SU-DHL-6 (cell line): ENCODE measurements at regions not wholly inside any gene's neighbourhood (a gene's known extent, or its start where the extent isn't known, plus 50 kb on each side); places are given as distances from the start of the nearest gene placed in this dataset.

Experiments
- H2AFZ ChIP-seq: fragments of 200-600 bp; sonication (generic); 2 replicates; pipeline ENCODE4 v1.6.1; 2014; ENCODE audit warnings: low read depth, mild to moderate bottlenecking, moderate library complexity, mixed read lengths, antibody characterized with exemption, low read length; ENCODE audit not compliant: severe bottlenecking
- H3F3A ChIP-seq: fragments of 200-600 bp; shearing (Covaris generic); 2 replicates; pipeline ENCODE4 v1.6.0; 2016; ENCODE audit warnings: antibody characterized with exemption, mild to moderate bottlenecking; ENCODE audit not compliant: insufficient read depth
- H3K27ac ChIP-seq: fragments of 200-600 bp; sonication (generic); 2 replicates; pipeline ENCODE4 v1.5.1; 2016; ENCODE audit warnings: low read depth, mild to moderate bottlenecking, low read length, moderate library complexity, mixed read lengths
- H3K27me3 ChIP-seq: fragments of 200-600 bp; sonication (generic), shearing (Covaris generic); 2 replicates; pipeline ENCODE4 v1.6.0; 2014; ENCODE audit warnings: mild to moderate bottlenecking, low read length
- H3K36me3 ChIP-seq: fragments of 200-600 bp; sonication (generic); 2 replicates; pipeline ENCODE4 v1.6.1; 2014; ENCODE audit warnings: mild to moderate bottlenecking, low read length, mixed read lengths
- H3K4me2 ChIP-seq: fragments of 300-600, 200-600 bp; shearing (Covaris generic), sonication (generic); 2 replicates; pipeline ENCODE4 v1.6.0; 2014; ENCODE audit warnings: low read length, low read depth, mild to moderate bottlenecking; ENCODE audit not compliant: poor library complexity, severe bottlenecking
- H3K4me3 ChIP-seq: fragments of 200-600 bp; sonication (generic); 2 replicates; pipeline ENCODE4 v1.5.1; 2014; ENCODE audit warnings: antibody characterized with exemption, low read length, mild to moderate bottlenecking, mixed read lengths; ENCODE audit not compliant: insufficient read depth, poor library complexity, severe bottlenecking
- H3K79me2 ChIP-seq: fragments of 200-600 bp; sonication (generic); 2 replicates; pipeline ENCODE4 v1.6.1; 2014; ENCODE audit warnings: mild to moderate bottlenecking, low read length, moderate library complexity; ENCODE audit not compliant: insufficient read depth
- H3K9ac ChIP-seq: fragments of 200-600 bp; sonication (generic); 2 replicates; pipeline ENCODE4 v1.7.0; 2014; ENCODE audit warnings: mild to moderate bottlenecking, low read length
- H3K9me2 ChIP-seq: fragments of 200-600 bp; sonication (generic); replicated peaks from 2 replicates; pipeline ENCODE4 v1.6.1; 2014; ENCODE audit warnings: low read length; ENCODE audit not compliant: insufficient read depth
- H3K9me3 ChIP-seq: fragments of 200-600 bp; sonication (generic); 2 replicates; pipeline ENCODE4 v1.6.1; 2014; ENCODE audit warnings: low read length, mixed read lengths; ENCODE audit not compliant: insufficient read depth
- H4K20me1 ChIP-seq: fragments of 200-600 bp; sonication (generic); 2 replicates; pipeline ENCODE4 v1.6.1; 2014; ENCODE audit warnings: low read depth, mild to moderate bottlenecking, antibody characterized with exemption, low read length, moderate library complexity, mixed read lengths
- CTCF ChIP-seq: fragments of 200-600 bp; sonication (generic); IDR thresholded peaks from one replicate; pipeline ENCODE4 v1.5.1; 2017; ENCODE audit warnings: antibody characterized with exemption, mild to moderate bottlenecking, low read length, moderate library complexity; ENCODE audit not compliant: insufficient read depth, poor library complexity, severe bottlenecking
- EZH2phosphoT487 ChIP-seq: fragments of 200-600 bp; sonication (generic), shearing (Covaris generic); conservative IDR thresholded peaks from 2 replicates; pipeline ENCODE4 v1.6.1; 2018; ENCODE audit warnings: mild to moderate bottlenecking, antibody characterized with exemption, low read length, moderate library complexity, mixed read lengths

- no peaks in the 10 kb centered on the region for H3K27me3 ChIP-seq
- H3K4me2 ChIP-seq = no peak overlapping the region
- H3K9ac ChIP-seq = no peak overlapping the region
- no peaks in the 10 kb centered on the region for H3K9me3 ChIP-seq
- H3K9me2 ChIP-seq = no peaks in the 10 kb centered on the region
- no peaks in the 10 kb centered on the region for H3K79me2 ChIP-seq
- no peaks in the 10 kb centered on the region for H4K20me1 ChIP-seq
- no peak overlapping the region for H3K27ac ChIP-seq
- no peaks in the 10 kb centered on the region for H3K36me3 ChIP-seq
- H3F3A ChIP-seq = no peaks in the 10 kb centered on the region
- no peak overlapping the region for H3K4me3 ChIP-seq
- no peak overlapping the region for H2AFZ ChIP-seq
- TF ChIP-seq EZH2phosphoT487 (no peak), CTCF (no peak)
Measured at GRCh38 chr15:70245932-70246622, 148.4 kb upstream of the TLE3 start.

GRCh38 chr15:70244978-70245542 lies 147.3 kb upstream of the TLE3 start:
- Histone ChIP-seq H3F3A (no peaks in the 10 kb centered on the region), H2AFZ (no peak overlapping the region), H3K36me3 (no peaks in the 10 kb centered on the region), H3K9me2 (no peaks in the 10 kb centered on the region), H3K27ac (no peak overlapping the region), H3K4me3 (no peak overlapping the region), H4K20me1 (no peaks in the 10 kb centered on the region), H3K4me2 (no peak overlapping the region), H3K27me3 (no peaks in the 10 kb centered on the region), H3K79me2 (no peaks in the 10 kb centered on the region), H3K9ac (no peak overlapping the region), H3K9me3 (no peaks in the 10 kb centered on the region)
- TF ChIP-seq CTCF = no peak
- TF ChIP-seq EZH2phosphoT487 = no peak

GRCh38 chr15:70243686-70244540 lies 146.2 kb upstream of the TLE3 start:
- Histone ChIP-seq H3K9me3 (no peaks in the 10 kb centered on the region), H3K9ac (no peak overlapping the region), H3K4me3 (no peak overlapping the region), H4K20me1 (no peaks in the 10 kb centered on the region), H3K27ac (no peak overlapping the region), H3K36me3 (no peaks in the 10 kb centered on the region), H3F3A (no peaks in the 10 kb centered on the region), H3K4me2 (no peak overlapping the region), H3K27me3 (no peaks in the 10 kb centered on the region), H2AFZ (no peak overlapping the region), H3K79me2 (no peaks in the 10 kb centered on the region), H3K9me2 (no peaks in the 10 kb centered on the region)
- TF ChIP-seq EZH2phosphoT487 (no peak), CTCF (no peak)
